DOHH2 (cell line): ENCODE measurements at regions not wholly inside any gene's neighbourhood (a gene's known extent, or its start where the extent isn't known, plus 50 kb on each side); places are given as distances from the start of the nearest gene placed in this dataset.

Experiments used
- EZH2phosphoT487 ChIP-seq: fragments of 200-600 bp; sonication (generic); IDR thresholded peaks from 2 replicates; pipeline ENCODE4 v1.6.1; 2017; ENCODE audit warnings: borderline replicate concordance, mild to moderate bottlenecking, antibody characterized with exemption, low read length, moderate library complexity, mixed read lengths
- TF ChIP-seq, protein P1 (sequence below): fragments of 200-600 bp; sonication (generic); IDR thresholded peaks from one replicate; pipeline ENCODE4 v1.5.1; 2014; ENCODE audit warnings: antibody characterized with exemption, mild to moderate bottlenecking, low read depth, low read length; ENCODE audit not compliant: poor library complexity, severe bottlenecking

DNA sequence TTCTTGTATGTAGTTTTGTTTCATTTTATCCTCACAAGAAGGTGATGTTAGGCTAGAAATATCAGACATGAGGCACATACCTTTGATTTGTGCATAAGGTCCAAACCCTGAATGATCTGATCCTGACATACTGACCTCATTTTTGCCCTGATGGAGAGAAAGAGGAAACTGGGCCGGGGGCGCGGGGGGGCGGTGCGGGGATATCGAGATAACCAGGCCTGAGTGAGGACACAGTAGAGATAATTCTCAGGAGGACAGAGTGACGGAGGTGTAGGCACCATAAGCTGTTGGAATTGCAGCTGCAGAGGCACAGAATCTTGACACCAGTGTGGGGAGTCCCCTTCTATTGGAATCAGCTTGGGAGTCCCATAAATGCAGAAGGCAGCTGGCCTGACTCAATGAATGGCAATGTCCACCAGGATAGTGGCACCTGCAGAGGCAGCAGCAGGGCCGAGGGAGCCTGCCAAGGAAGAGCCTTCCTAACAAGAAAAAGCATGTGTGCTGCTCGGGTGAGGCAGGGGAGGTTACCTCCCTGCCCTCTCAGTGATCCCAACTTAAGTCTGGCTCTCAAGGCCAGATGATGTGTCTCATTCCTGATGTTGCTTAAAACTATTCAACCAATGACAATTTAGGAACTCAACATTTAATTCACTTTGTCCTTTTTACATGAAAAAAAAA lies 234.3 kb upstream of the MSX2 start:
- TF ChIP-seq, protein P1, sequence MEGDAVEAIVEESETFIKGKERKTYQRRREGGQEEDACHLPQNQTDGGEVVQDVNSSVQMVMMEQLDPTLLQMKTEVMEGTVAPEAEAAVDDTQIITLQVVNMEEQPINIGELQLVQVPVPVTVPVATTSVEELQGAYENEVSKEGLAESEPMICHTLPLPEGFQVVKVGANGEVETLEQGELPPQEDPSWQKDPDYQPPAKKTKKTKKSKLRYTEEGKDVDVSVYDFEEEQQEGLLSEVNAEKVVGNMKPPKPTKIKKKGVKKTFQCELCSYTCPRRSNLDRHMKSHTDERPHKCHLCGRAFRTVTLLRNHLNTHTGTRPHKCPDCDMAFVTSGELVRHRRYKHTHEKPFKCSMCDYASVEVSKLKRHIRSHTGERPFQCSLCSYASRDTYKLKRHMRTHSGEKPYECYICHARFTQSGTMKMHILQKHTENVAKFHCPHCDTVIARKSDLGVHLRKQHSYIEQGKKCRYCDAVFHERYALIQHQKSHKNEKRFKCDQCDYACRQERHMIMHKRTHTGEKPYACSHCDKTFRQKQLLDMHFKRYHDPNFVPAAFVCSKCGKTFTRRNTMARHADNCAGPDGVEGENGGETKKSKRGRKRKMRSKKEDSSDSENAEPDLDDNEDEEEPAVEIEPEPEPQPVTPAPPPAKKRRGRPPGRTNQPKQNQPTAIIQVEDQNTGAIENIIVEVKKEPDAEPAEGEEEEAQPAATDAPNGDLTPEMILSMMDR: no peak
- TF ChIP-seq EZH2phosphoT487: no peak
